ENCODE measurements at regions not wholly inside any gene's neighbourhood (a gene's known extent, or its start where the extent isn't known, plus 50 kb on each side); places are given as distances from the start of the nearest gene placed in this dataset.

DNA sequence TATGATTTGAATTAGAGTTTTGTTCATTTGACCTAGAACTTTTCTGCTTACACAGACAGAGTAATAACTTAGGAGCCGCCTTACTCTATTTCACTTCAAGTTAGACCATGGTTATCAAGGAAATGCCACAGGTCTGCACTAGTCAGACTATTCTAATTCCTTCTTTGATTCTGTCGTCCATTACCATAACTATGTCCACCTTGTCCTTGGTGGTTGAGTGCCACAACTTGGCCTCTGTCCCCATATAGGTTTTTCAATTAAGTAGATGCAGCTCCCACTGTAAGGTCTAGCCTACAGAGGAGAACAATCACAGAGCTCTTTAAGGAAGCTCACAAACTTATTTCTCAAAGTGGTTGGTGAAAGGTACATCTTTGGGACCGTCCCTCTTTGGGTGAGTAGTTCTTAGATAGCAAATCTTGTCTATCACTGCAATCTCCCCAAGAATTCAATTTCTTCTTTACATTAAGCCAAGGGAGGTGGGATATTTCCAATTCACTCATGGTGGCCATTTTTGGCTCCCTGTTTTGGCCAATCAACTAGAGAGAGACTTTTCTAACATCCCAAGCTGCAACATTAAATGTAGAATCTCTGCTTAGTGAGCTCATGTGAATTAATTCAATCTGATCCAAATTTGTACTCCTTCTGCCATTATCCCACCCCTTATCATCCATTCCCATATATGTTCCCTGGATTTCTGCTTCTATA, 434.6 kb downstream of the ADAMTS20 start:
- DNase-seq (ENCODE audit: low spot score) = no peak

GRCh38 chr12:43115441-43116160, 436.4 kb downstream of the ADAMTS20 start:
- DNase-seq (ENCODE audit: low spot score) = no peak

GRCh38 chr12:43114316-43114715, 437.7 kb downstream of the ADAMTS20 start:
- DNase-seq (ENCODE audit: low spot score) = no peak

GRCh38 chr12:43113616-43114015, 438.4 kb downstream of the ADAMTS20 start:
- DNase-seq (ENCODE audit: low spot score) = no peak

DNA sequence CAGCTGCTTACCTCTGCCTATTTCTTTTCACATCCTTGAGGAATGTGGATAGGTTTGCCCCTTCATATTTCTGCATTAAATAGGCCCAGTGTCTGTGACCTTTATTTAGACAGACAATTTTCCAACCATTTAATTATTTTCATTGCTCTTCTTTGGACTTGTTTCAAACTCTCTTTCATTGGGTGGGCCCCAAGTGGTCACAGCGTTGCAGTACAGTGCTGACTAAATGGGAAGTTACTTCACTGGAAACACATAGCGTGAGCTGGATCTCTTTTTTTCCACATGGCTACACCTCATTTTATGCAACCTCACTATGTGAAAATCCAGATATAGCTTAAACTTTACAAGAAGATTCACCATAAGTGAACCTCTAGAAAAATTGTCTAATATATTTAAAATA, 438.9 kb downstream of the ADAMTS20 start:
- no peak for DNase-seq (ENCODE audit: low spot score)

DNA sequence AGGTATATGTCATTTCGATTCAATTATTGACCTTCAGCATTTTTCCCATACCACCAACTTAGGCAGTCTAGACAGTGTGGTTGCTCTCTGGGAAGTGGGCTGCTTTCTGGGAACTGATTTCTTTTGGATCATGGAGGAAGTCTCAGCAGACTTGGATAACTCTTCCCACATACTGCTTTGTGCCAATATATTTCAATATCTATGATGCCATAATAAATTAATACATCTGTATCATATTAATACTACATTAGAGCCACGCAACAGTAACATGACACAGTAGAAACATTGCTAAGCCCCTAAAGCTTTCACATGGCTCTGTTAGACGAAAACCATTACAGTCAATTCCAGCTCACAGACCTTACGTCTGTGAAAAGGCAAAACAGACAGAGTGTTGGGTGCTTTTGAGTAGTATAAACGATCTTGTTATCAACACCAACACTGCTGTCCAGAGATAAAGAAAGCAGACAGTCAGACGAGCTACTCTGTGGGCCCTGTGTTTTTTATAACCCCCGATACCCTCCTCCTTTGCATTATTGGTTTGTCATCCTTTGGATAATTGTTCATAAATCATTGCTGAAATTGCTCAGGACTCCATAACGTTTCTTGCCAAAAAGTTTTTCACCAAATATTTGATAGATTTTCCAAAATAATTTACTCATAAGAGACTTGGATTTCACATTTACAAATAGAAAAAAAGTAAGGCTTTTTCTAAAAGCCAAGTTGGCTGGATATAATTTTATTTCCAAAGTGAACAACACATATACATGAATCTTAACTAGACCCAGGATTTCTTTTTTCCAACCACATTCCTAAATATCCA, 439.7 kb downstream of the ADAMTS20 start:
- no peak for DNase-seq (ENCODE audit: low spot score)

DNA sequence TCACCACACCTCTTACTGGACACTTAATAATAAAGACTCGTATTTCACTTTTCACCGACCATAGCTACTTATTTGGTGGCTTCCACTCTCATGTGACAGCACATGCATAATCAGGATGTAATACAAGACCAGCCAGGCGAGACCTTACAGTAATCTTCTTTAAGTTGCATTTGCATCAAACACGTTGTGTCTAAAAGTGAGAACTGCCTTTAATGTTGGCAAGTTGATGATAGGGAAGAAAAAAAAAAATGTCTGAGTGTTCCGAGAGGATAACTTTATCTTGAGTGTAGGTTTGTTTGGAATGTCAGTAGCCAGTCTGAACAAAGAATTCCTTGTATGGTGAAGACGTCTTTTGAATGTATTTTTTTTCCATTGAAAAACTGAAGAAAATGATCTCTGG, 440.4 kb downstream of the ADAMTS20 start:
- no peak for DNase-seq (ENCODE audit: low spot score)

DNA sequence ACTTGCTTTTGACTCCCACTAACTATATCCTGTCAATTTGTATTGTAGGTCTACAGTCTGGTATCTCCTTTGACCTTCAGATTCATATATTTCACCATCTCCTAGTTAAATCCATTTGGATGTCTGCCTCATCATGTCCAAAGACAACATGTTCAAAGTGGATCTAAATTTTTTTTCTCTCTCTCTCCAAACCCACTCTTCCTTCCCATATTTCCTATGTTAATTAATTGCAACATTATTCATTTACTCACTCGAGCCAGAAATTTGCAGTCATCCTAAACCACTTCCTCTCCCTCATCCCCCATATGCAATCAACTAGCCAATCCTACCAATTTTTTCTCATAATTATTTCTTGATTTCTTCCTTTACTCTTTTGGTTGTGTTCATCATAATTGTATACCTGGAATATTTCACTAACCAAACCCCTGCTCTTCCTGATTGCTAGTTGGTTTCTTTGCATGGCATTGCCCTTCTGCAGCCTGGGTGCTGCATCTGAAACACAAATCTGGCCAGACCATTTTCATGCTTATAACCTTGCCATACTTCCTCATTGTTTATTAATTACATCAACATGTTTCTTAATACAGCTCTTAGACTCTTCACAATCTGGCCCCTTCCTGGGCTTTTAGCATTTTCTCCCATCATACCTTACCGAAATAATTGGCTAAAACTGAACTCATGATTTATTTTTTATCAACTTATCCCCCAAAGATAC, 442.2 kb downstream of the ADAMTS20 start:
- DNase-seq (ENCODE audit: low spot score) = no peak

- no peak for DNase-seq (ENCODE audit: low spot score)
Observed at GRCh38 chr12:43108656-43109055, 443.3 kb downstream of the ADAMTS20 start.

GRCh38 chr12:43107026-43107775, 444.8 kb downstream of the ADAMTS20 start:
- DNase-seq (ENCODE audit: low spot score) = no peak

GRCh38 chr12:43106355-43106754, 445.6 kb downstream of the ADAMTS20 start:
- no peak for DNase-seq (ENCODE audit: low spot score)

DNA sequence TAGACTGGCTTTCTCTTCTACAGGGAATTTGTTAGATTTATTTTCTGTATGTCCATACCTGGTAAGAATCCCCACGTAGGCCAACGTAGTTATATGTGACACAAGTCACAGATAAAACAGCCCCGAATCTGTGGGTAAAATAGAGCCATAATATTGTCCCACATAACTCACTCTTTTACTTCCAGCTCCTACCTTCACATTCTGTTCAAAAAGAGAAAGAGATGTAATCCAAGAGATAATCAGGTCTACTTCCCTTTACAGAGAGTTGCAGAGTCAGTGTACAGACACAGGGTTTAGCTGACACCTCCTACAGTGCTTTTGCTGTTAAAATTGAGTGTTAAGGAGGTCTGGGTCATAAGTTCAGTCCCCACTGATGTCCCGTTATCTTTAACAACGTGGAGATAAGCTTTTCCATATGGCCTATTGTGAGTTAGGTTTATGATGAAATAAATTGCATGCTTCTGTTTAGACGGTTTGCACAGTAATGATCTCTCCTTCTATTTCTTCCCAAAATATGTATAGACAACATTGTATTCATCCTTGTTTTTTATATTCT, 446.5 kb downstream of the ADAMTS20 start:
- no peak for DNase-seq (ENCODE audit: low spot score)

DNA sequence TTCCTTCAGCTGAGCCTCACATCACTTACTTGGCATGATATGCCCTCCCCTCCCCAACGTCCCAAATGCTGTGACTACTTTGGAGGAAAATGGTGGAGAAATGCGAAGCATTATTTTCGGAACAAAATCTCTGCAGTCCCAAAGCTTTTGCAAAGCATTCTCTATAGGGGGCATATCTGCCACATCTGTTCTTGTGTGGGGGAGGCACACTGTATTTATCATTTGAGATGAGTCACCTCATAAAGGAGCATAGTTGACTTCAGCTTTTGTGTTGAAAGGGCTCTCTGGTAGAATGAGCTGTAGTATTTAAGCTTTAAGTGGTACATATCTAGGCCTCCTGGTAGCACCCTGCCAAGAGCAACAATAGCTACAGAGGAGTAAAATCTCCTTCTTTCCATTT, 447.5 kb downstream of the ADAMTS20 start:
- DNase-seq (ENCODE audit: low spot score) = peak; percentile 7

GRCh38 chr12:43103866-43104265, 448.1 kb downstream of the ADAMTS20 start:
- peak; percentile 59 for DNase-seq (ENCODE audit: low spot score)

- DNase-seq (ENCODE audit: low spot score) = no peak
Observed at GRCh38 chr12:43102546-43103264, 449.3 kb downstream of the ADAMTS20 start.

- DNase-seq (ENCODE audit: low spot score) = no peak
Observed at GRCh38 chr12:43100231-43100630, 451.8 kb downstream of the ADAMTS20 start.

GRCh38 chr12:43099691-43100163, 452.3 kb downstream of the ADAMTS20 start:
- DNase-seq (ENCODE audit: low spot score) = no peak

DNA sequence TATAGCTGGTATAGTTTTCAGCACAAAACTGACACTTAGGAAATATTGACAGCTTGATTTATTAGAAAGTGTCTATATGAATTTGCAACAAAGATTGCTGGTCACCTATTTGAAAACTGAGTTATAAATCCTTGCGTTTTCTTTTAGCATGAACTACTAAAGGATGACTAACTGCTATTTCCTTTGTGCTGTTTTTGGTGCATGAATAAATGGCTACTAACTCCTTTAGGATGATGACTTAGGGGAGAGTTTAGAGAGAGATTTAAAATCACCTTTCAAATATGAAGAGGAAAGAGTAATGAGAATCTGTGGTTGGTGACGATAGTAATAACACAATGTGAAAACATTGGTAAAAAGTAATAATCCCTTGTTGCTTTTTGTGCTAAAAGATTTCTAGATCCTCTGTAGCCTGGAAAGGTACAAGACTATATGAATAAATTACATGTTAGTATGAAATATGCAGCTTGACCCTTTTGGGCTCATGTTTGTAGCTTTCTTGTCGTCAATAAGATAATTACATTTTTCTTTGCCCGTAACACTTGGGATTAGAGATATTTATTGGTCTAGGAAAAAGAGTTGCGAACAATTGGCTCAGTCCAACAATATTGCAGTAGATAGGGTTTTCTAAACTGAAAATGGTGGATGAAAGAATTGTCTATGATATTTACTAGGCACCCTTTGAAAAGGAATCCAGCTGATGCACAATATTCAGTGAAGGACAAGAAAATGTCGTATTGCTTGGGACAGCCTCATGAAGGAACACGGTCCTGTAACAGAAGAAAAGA, 453.0 kb downstream of the ADAMTS20 start:
- no peak for DNase-seq (ENCODE audit: low spot score)

DNA sequence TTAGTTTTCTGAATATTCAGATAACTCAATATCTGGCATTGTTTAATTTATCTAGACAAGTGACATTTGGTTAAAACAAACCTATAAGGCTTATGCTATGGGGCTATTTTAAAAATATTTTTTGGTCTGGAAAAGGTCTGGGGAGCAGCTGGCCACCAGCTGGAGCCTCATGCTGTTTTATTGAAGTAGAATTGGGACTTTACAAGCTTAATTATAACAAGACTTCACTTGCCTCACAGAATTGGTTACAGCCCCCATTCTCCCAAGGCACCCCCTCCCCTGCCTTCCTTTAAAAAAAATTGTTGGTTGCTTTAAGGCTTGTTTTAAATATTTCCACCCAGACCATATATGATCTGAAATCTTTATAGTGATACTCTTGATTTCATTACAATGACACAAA, 453.9 kb downstream of the ADAMTS20 start:
- no peak for DNase-seq (ENCODE audit: low spot score)
